ENCODE measurements at regions not wholly inside any gene's neighbourhood (a gene's known extent, or its start where the extent isn't known, plus 50 kb on each side); places are given as distances from the start of the nearest gene placed in this dataset.
"Not testable (repeated sequence)": the region's sequence is repeated elsewhere in the genome, so short reads cannot be mapped to it uniquely, and the experiment has no call there.

DNA sequence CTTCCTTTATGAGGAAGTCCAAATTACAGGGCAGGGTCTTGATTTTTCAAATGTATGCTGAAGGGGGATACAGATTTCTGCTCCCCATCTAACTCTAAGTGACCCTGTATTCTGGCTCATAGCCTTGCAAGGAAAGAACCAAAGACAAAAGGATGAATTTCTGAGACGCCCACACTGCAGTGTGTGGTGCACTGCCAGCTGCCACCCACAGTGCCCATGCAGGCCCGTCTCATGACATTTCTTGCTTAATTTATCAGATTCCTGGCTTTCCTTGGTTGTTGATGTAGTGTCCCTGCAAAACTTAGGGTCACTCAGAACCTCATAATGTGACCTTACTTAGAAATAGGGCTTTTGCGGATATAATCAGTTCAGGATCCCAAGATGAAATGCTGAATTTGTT, 68.0 kb downstream of the CBLN4 start:
- H3K4me3 Mint-ChIP-seq, result no peak overlapping the region
- H3K9me3 Mint-ChIP-seq, result peaks cover 0 to 21% (median 7%) of the 10 kb centered on the region in 8 donors
- H3K27me3 Mint-ChIP-seq, result no peaks in the 10 kb centered on the region
- H3K36me3 Mint-ChIP-seq, result no peaks in the 10 kb centered on the region
- no peak for DNase-seq
- ChIA-PET CTCF (ENCODE audit: partially characterized antibody) (no interaction called here), POLR2A (ENCODE audit: partially characterized antibody) (no interaction called here)
- Histone ChIP-seq H3K4me1 (ENCODE audit: insufficient read depth, low read length) (no peaks in the 10 kb centered on the region), H3K9me3 (ENCODE audit: control insufficient read depth in 1 of 2, low read length in 2 of 2) (no peaks in the 10 kb centered on the region), H3K4me3 (ENCODE audit: low read length in 2 of 2) (no peak overlapping the region), H3K27ac (ENCODE audit: low read depth, low read length) (no peak overlapping the region), H3K36me3 (ENCODE audit: insufficient read depth, low read length) (no peaks in the 10 kb centered on the region), H3K27me3 (ENCODE audit: insufficient read depth, low read length) (no peaks in the 10 kb centered on the region)
- H3K4me1 Mint-ChIP-seq, result no peaks in the 10 kb centered on the region
- no peak overlapping the region for H3K27ac Mint-ChIP-seq
- intact Hi-C loops (cut with micrococcal nuclease), result no loop called here

DNA sequence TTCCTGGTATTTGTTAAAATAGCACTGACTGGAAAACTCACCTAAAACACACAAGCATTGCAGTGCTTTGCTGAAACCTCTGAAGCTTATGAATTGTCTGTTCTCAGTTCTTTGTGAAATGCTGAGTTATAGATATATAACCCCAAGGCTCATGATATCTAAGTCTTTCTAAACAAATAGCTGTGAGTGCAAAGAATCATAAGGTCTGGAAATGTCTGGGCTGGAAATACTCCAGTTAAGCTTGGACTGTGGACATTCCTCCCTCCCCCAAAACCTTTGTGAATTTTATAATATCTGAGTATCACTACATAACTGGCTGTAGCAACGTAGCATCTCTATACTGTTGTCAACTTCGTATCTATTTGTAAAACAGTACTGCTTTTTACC, 69.1 kb downstream of the CBLN4 start:
- Mint-ChIP-seq H3K9me3 (peaks cover 0 to 13% (median 7%) of the 10 kb centered on the region in 8 donors), H3K36me3 (no peaks in the 10 kb centered on the region), H3K27ac (no peak overlapping the region), H3K4me3 (no peak overlapping the region), H3K4me1 (no peaks in the 10 kb centered on the region), H3K27me3 (no peaks in the 10 kb centered on the region)
- no peaks in the 10 kb centered on the region for H3K9me3 ChIP-seq (ENCODE audit: control insufficient read depth in 1 of 2, low read length in 2 of 2)
- H3K27me3 ChIP-seq (ENCODE audit: insufficient read depth, low read length), result no peaks in the 10 kb centered on the region
- no peak overlapping the region for H3K27ac ChIP-seq (ENCODE audit: low read depth, low read length)
- ChIA-PET CTCF (ENCODE audit: partially characterized antibody) (no interaction called here), POLR2A (ENCODE audit: partially characterized antibody) (no interaction called here)
- no peaks in the 10 kb centered on the region for H3K4me1 ChIP-seq (ENCODE audit: insufficient read depth, low read length)
- H3K36me3 ChIP-seq (ENCODE audit: insufficient read depth, low read length), result no peaks in the 10 kb centered on the region
- no peak overlapping the region for H3K4me3 ChIP-seq (ENCODE audit: low read length in 2 of 2)
- intact Hi-C loops (cut with micrococcal nuclease), result no loop called here
- DNase-seq, result no peak

DNA sequence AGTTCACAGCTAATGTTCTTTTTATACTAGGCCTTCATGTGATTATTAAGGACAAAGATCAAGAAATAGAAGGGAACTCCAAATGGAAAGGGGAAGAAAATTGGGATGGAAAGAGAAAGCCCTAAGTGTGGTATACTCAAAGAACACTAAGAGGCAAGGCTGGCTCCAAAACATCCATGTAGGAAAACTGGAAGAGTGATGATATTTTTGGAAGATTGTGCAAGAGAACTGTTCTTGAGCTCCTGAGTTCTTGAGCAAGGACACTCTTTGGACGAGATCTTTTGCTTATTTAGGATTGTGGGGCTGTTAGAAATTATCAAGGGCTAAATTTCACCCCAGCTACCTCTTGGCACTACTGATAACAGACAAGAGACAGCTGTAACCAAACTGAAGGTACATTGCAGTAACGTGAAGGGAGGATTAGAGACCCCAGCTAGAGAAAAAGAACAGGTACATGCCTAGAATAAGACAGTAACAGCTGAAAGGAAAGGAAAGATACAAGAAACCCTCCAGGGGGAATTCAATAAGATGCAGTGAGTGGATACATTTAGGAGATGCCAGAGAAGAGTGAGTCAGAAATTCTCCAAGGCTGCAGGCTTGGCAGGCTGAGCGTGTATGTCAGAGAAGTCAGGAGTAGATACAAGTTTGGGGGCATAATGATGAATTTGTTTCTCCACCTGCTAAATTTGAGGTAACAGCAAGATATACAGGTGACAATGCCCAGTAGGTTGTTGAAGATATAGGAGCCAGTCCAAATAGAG, 69.7 kb downstream of the CBLN4 start:
- ChIA-PET POLR2A (ENCODE audit: partially characterized antibody) (no interaction called here), CTCF (ENCODE audit: partially characterized antibody) (no interaction called here)
- Histone ChIP-seq H3K9me3 (ENCODE audit: control insufficient read depth in 1 of 2, low read length in 2 of 2) (no peaks in the 10 kb centered on the region), H3K4me1 (ENCODE audit: insufficient read depth, low read length) (no peaks in the 10 kb centered on the region), H3K27ac (ENCODE audit: low read depth, low read length) (no peak overlapping the region), H3K4me3 (ENCODE audit: low read length in 2 of 2) (no peak overlapping the region), H3K27me3 (ENCODE audit: insufficient read depth, low read length) (no peaks in the 10 kb centered on the region), H3K36me3 (ENCODE audit: insufficient read depth, low read length) (no peaks in the 10 kb centered on the region)
- H3K27ac Mint-ChIP-seq, result no peak overlapping the region
- H3K4me3 Mint-ChIP-seq, result no peak overlapping the region
- H3K4me1 Mint-ChIP-seq, result no peaks in the 10 kb centered on the region
- peaks cover 0 to 13% (median 7%) of the 10 kb centered on the region in 8 donors for H3K9me3 Mint-ChIP-seq
- H3K36me3 Mint-ChIP-seq, result no peaks in the 10 kb centered on the region
- DNase-seq, result no peak
- intact Hi-C loops (cut with micrococcal nuclease), result no loop called here
- no peaks in the 10 kb centered on the region for H3K27me3 Mint-ChIP-seq

DNA sequence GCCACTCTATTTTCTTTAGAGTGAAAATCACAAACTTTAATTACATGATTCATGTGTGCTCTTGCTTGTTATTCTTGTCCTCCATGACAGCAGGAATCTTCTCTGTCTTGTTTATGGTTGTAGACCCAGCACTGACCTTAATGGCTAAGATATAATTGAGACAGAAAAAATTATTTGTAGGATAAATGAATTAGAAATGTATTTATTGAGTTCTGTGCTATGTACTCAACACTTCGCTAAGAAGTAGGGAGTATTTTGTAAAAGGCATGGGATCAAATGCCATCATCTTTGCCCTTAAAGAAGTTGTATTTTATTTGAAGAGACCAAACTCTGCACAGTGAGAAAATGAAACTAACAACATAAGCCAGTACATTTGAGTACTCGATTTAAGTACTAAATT, 71.2 kb downstream of the CBLN4 start:
- H3K36me3 ChIP-seq (ENCODE audit: insufficient read depth, low read length), result no peaks in the 10 kb centered on the region
- H3K4me1 Mint-ChIP-seq, result no peaks in the 10 kb centered on the region
- H3K4me3 Mint-ChIP-seq, result no peak overlapping the region
- no peak overlapping the region for H3K27ac ChIP-seq (ENCODE audit: low read depth, low read length)
- H3K27ac Mint-ChIP-seq, result no peak overlapping the region
- no peaks in the 10 kb centered on the region for H3K36me3 Mint-ChIP-seq
- H3K4me3 ChIP-seq (ENCODE audit: low read length in 2 of 2), result no peak overlapping the region
- ChIA-PET CTCF (ENCODE audit: partially characterized antibody) (no interaction called here), POLR2A (ENCODE audit: partially characterized antibody) (no interaction called here)
- no peaks in the 10 kb centered on the region for H3K27me3 Mint-ChIP-seq
- intact Hi-C loops (cut with micrococcal nuclease), result no loop called here
- no peaks in the 10 kb centered on the region for H3K27me3 ChIP-seq (ENCODE audit: insufficient read depth, low read length)
- no peaks in the 10 kb centered on the region for H3K4me1 ChIP-seq (ENCODE audit: insufficient read depth, low read length)
- no peaks in the 10 kb centered on the region for H3K9me3 ChIP-seq (ENCODE audit: control insufficient read depth in 1 of 2, low read length in 2 of 2)
- H3K9me3 Mint-ChIP-seq, result peaks cover 0 to 13% (median 6%) of the 10 kb centered on the region in 8 donors
- DNase-seq, result no peak

DNA sequence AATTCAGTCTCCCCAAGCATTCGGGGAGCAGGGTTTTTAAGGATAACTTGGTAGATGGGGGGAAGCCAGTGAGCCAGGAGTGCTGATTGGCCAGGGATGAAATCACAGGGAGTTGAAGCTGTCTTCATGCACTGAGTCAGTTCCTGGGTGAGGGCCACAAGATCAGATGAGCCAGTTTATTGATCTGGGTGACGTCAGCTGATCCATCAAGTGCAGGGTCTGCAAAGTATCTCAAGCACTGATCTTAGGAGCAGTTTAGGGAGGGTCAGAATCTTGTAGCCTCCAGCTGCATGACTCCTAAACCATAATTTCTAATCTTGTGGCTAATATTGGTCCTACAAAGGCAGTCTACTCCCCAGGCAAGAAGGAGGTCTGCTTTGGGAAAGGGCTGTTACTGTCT, 74.4 kb downstream of the CBLN4 start:
- H3K4me1 Mint-ChIP-seq; H3K4me3 ChIP-seq (ENCODE audit: low read length in 2 of 2); H3K4me1 ChIP-seq (ENCODE audit: insufficient read depth, low read length); POLR2A ChIA-PET (ENCODE audit: partially characterized antibody); H3K27ac ChIP-seq (ENCODE audit: low read depth, low read length); H3K36me3 Mint-ChIP-seq; H3K27ac Mint-ChIP-seq; DNase-seq; H3K36me3 ChIP-seq (ENCODE audit: insufficient read depth, low read length); H3K27me3 ChIP-seq (ENCODE audit: insufficient read depth, low read length); H3K9me3 ChIP-seq (ENCODE audit: control insufficient read depth in 1 of 2, low read length in 2 of 2); H3K27me3 Mint-ChIP-seq; H3K4me3 Mint-ChIP-seq; CTCF ChIA-PET (ENCODE audit: partially characterized antibody); intact Hi-C loops (cut with micrococcal nuclease): not testable (repeated sequence)
- H3K9me3 Mint-ChIP-seq, result peaks cover 0 to 13% (median 5%) of the 10 kb centered on the region in 8 donors

DNA sequence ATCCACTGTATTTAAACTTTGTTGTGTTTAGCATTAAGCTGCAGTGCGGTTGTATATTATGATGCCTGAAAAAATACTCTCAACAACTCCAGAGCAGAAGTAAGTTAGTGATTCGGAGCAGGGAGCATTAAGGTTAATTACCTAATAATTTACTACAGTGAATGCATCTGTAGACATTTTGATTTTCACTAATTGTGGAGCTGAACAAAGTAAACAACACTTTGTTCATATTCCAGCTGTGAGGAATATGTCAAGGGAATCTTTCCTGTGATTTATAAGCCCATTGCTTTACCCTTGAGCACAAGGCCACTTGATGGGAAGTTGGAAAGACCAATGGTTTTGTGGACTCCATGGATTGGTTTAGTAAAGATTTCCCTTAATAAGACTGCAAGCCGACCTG, 77.1 kb downstream of the CBLN4 start:
- H3K9me3 ChIP-seq (ENCODE audit: control insufficient read depth in 1 of 2, low read length in 2 of 2), result no peaks in the 10 kb centered on the region
- DNase-seq, result no peak
- no peaks in the 10 kb centered on the region for H3K36me3 ChIP-seq (ENCODE audit: insufficient read depth, low read length)
- no peak overlapping the region for H3K4me3 Mint-ChIP-seq
- H3K4me1 Mint-ChIP-seq, result no peaks in the 10 kb centered on the region
- ChIA-PET POLR2A (ENCODE audit: partially characterized antibody) (no interaction called here), CTCF (ENCODE audit: partially characterized antibody) (no interaction called here)
- no peaks in the 10 kb centered on the region for H3K4me1 ChIP-seq (ENCODE audit: insufficient read depth, low read length)
- H3K4me3 ChIP-seq (ENCODE audit: low read length in 2 of 2), result no peak overlapping the region
- H3K27me3 ChIP-seq (ENCODE audit: insufficient read depth, low read length), result no peaks in the 10 kb centered on the region
- no peak overlapping the region for H3K27ac ChIP-seq (ENCODE audit: low read depth, low read length)
- peaks cover 0 to 13% (median 4%) of the 10 kb centered on the region in 8 donors for H3K9me3 Mint-ChIP-seq
- H3K27ac Mint-ChIP-seq, result no peak overlapping the region
- no peaks in the 10 kb centered on the region for H3K36me3 Mint-ChIP-seq
- intact Hi-C loops (cut with micrococcal nuclease), result no loop called here
- H3K27me3 Mint-ChIP-seq, result no peaks in the 10 kb centered on the region

DNA sequence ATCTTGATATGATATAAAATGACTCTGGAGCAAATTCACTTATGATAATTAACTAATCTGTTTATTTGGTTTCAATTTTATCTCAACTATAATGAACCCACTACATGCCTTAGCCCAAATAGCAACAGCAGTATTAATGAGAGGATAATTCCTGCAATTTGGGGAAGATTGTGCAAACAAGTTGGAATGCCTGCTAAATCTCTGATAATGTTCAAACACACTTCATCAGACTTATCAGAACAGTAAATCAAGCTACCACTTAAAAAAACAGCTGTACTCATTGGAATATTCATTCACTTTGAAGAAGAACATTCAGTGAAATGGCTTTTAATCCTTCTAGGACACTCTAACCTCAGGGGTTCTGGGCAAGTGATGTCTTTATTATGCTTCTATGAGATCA, 85.4 kb downstream of the CBLN4 start:
- Mint-ChIP-seq H3K27ac (no peak overlapping the region), H3K36me3 (no peaks in the 10 kb centered on the region), H3K4me1 (no peaks in the 10 kb centered on the region), H3K9me3 (peaks cover 0 to 9% (median 3%) of the 10 kb centered on the region in 8 donors), H3K4me3 (no peak overlapping the region), H3K27me3 (no peaks in the 10 kb centered on the region)
- intact Hi-C loops (cut with micrococcal nuclease), result no loop called here
- Histone ChIP-seq H3K9me3 (ENCODE audit: control insufficient read depth in 1 of 2, low read length in 2 of 2) (no peaks in the 10 kb centered on the region), H3K27me3 (ENCODE audit: insufficient read depth, low read length) (no peaks in the 10 kb centered on the region), H3K27ac (ENCODE audit: low read depth, low read length) (no peak overlapping the region), H3K4me3 (ENCODE audit: low read length in 2 of 2) (no peak overlapping the region), H3K4me1 (ENCODE audit: insufficient read depth, low read length) (no peaks in the 10 kb centered on the region), H3K36me3 (ENCODE audit: insufficient read depth, low read length) (no peaks in the 10 kb centered on the region)
- ChIA-PET CTCF (ENCODE audit: partially characterized antibody) (no interaction called here), POLR2A (ENCODE audit: partially characterized antibody) (no interaction called here)
- DNase-seq, result no peak

DNA sequence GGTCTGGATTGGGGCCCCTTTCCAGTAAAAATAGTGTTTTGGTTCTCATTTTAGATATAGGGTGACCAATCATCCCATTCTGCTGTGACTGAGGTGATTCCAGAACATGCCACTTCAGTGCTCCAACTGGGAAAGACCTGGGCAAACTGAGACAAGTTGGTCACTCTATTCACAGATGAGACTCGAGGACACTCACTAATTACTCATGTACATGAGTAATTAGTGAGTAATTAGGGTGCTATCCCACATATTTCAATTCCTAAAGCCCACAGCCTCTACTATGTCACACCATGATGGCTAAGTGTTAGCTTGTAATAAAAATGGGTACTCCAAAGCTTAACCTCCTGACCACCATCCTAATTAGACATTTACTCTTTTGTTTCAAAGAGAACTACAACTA, 86.0 kb downstream of the CBLN4 start:
- CTCF ChIA-PET (ENCODE audit: partially characterized antibody), result no interaction called here
- H3K27ac Mint-ChIP-seq, result no peak overlapping the region
- POLR2A ChIA-PET (ENCODE audit: partially characterized antibody), result no interaction called here

More for the DNA sequence above, 86.0 kb downstream of the CBLN4 start:
- no peak overlapping the region for H3K4me3 Mint-ChIP-seq
- H3K9me3 Mint-ChIP-seq, result peaks cover 0 to 9% (median 3%) of the 10 kb centered on the region in 8 donors
- Histone ChIP-seq H3K27me3 (ENCODE audit: insufficient read depth, low read length) (no peaks in the 10 kb centered on the region), H3K4me1 (ENCODE audit: insufficient read depth, low read length) (no peaks in the 10 kb centered on the region), H3K27ac (ENCODE audit: low read depth, low read length) (no peak overlapping the region), H3K4me3 (ENCODE audit: low read length in 2 of 2) (no peak overlapping the region), H3K9me3 (ENCODE audit: control insufficient read depth in 1 of 2, low read length in 2 of 2) (no peaks in the 10 kb centered on the region), H3K36me3 (ENCODE audit: insufficient read depth, low read length) (no peaks in the 10 kb centered on the region)
- no peaks in the 10 kb centered on the region for H3K36me3 Mint-ChIP-seq
- no peaks in the 10 kb centered on the region for H3K4me1 Mint-ChIP-seq
- H3K27me3 Mint-ChIP-seq, result no peaks in the 10 kb centered on the region
- no peak for DNase-seq
- intact Hi-C loops (cut with micrococcal nuclease), result no loop called here
